ENCODE measurements at regions not wholly inside any gene's neighbourhood (a gene's known extent, or its start where the extent isn't known, plus 50 kb on each side); places are given as distances from the start of the nearest gene placed in this dataset.

- H3K4me3 ChIP-seq (ENCODE audit: low read length in 2 of 2) = no peak overlapping the region
- no peaks in the 10 kb centered on the region for H3K36me3 ChIP-seq (ENCODE audit: insufficient read depth, low read length)
- Mint-ChIP-seq H3K27ac (no peak overlapping the region), H3K36me3 (no peaks in the 10 kb centered on the region), H3K27me3 (peaks cover 10 to 14% of the 10 kb centered on the region in 2 donors), H3K9me3 (peaks cover 0 to 35% (median 24%) of the 10 kb centered on the region in 8 donors), H3K4me3 (no peak overlapping the region), H3K4me1 (no peaks in the 10 kb centered on the region)
- no peak overlapping the region for H3K27ac ChIP-seq (ENCODE audit: low read depth, low read length)
- CTCF ChIA-PET (ENCODE audit: partially characterized antibody) = no interaction called here
- H3K27me3 ChIP-seq (ENCODE audit: insufficient read depth, low read length) = no peaks in the 10 kb centered on the region
- no peaks in the 10 kb centered on the region for H3K4me1 ChIP-seq (ENCODE audit: insufficient read depth, low read length)
- DNase-seq = no peak
- intact Hi-C loops (cut with micrococcal nuclease) = no loop called here
- H3K9me3 ChIP-seq (ENCODE audit: control insufficient read depth in 1 of 2, low read length in 2 of 2) = no peaks in the 10 kb centered on the region
- POLR2A ChIA-PET (ENCODE audit: partially characterized antibody) = no interaction called here
These were observed 170.5 kb downstream of the FOXD2 start for GRCh38 chr1:47608296-47608875.

GRCh38 chr1:47611992-47612391 is 174.1 kb downstream of the FOXD2 start:
- Histone ChIP-seq H3K27me3 (ENCODE audit: insufficient read depth, low read length) (no peaks in the 10 kb centered on the region), H3K27ac (ENCODE audit: low read depth, low read length) (no peak overlapping the region), H3K4me3 (ENCODE audit: low read length in 2 of 2) (no peak overlapping the region), H3K36me3 (ENCODE audit: insufficient read depth, low read length) (no peaks in the 10 kb centered on the region), H3K9me3 (ENCODE audit: control insufficient read depth in 1 of 2, low read length in 2 of 2) (no peaks in the 10 kb centered on the region), H3K4me1 (ENCODE audit: insufficient read depth, low read length) (no peaks in the 10 kb centered on the region)
- ChIA-PET POLR2A (ENCODE audit: partially characterized antibody) (no interaction called here), CTCF (ENCODE audit: partially characterized antibody) (no interaction called here)
- intact Hi-C loops (cut with micrococcal nuclease) = no loop called here
- H3K36me3 Mint-ChIP-seq = no peaks in the 10 kb centered on the region
- no peak overlapping the region for H3K27ac Mint-ChIP-seq
- DNase-seq = no peak
- H3K27me3 Mint-ChIP-seq = peaks cover 14 to 15% of the 10 kb centered on the region in 2 donors
- H3K4me1 Mint-ChIP-seq = no peaks in the 10 kb centered on the region
- peaks cover 0 to 18% (median 9%) of the 10 kb centered on the region in 8 donors for H3K9me3 Mint-ChIP-seq
- no peak overlapping the region for H3K4me3 Mint-ChIP-seq

GRCh38 chr1:47612819-47613218 is 175.0 kb downstream of the FOXD2 start:
- Histone ChIP-seq H3K4me1 (ENCODE audit: insufficient read depth, low read length) (no peaks in the 10 kb centered on the region), H3K9me3 (ENCODE audit: control insufficient read depth in 1 of 2, low read length in 2 of 2) (no peaks in the 10 kb centered on the region), H3K27ac (ENCODE audit: low read depth, low read length) (no peak overlapping the region), H3K27me3 (ENCODE audit: insufficient read depth, low read length) (no peaks in the 10 kb centered on the region), H3K4me3 (ENCODE audit: low read length in 2 of 2) (no peak overlapping the region), H3K36me3 (ENCODE audit: insufficient read depth, low read length) (no peaks in the 10 kb centered on the region)
- DNase-seq = no peak
- Mint-ChIP-seq H3K9me3 (peaks cover 0 to 13% (median 6%) of the 10 kb centered on the region in 8 donors), H3K36me3 (no peaks in the 10 kb centered on the region), H3K4me1 (no peaks in the 10 kb centered on the region), H3K27ac (no peak overlapping the region), H3K27me3 (peaks cover 17% of the 10 kb centered on the region in 2 donors), H3K4me3 (no peak overlapping the region)
- CTCF ChIA-PET (ENCODE audit: partially characterized antibody) = no interaction called here
- POLR2A ChIA-PET (ENCODE audit: partially characterized antibody) = no interaction called here
- intact Hi-C loops (cut with micrococcal nuclease) = no loop called here

- Histone ChIP-seq H3K27ac (ENCODE audit: low read depth, low read length) (no peak overlapping the region), H3K36me3 (ENCODE audit: insufficient read depth, low read length) (no peaks in the 10 kb centered on the region), H3K27me3 (ENCODE audit: insufficient read depth, low read length) (no peaks in the 10 kb centered on the region), H3K4me3 (ENCODE audit: low read length in 2 of 2) (no peak overlapping the region), H3K9me3 (ENCODE audit: control insufficient read depth in 1 of 2, low read length in 2 of 2) (no peaks in the 10 kb centered on the region), H3K4me1 (ENCODE audit: insufficient read depth, low read length) (no peaks in the 10 kb centered on the region)
- intact Hi-C loops (cut with micrococcal nuclease) = no loop called here
- Mint-ChIP-seq H3K27me3 (peaks cover 7 to 12% of the 10 kb centered on the region in 2 donors), H3K36me3 (no peaks in the 10 kb centered on the region), H3K27ac (no peak overlapping the region), H3K9me3 (peaks cover 0 to 5% (median 0%) of the 10 kb centered on the region in 8 donors), H3K4me1 (no peaks in the 10 kb centered on the region), H3K4me3 (no peak overlapping the region)
- ChIA-PET CTCF (ENCODE audit: partially characterized antibody) (no interaction called here), POLR2A (ENCODE audit: partially characterized antibody) (no interaction called here)
- no peak for DNase-seq
These were observed 178.2 kb downstream of the FOXD2 start for GRCh38 chr1:47616036-47616435.

- Mint-ChIP-seq H3K4me3 (no peak overlapping the region), H3K36me3 (no peaks in the 10 kb centered on the region), H3K27ac (no peak overlapping the region), H3K9me3 (peaks cover 0 to 5% (median 0%) of the 10 kb centered on the region in 8 donors), H3K27me3 (peaks cover 7 to 12% of the 10 kb centered on the region in 2 donors), H3K4me1 (no peaks in the 10 kb centered on the region)
- no peak for DNase-seq
- Histone ChIP-seq H3K27me3 (ENCODE audit: insufficient read depth, low read length) (no peaks in the 10 kb centered on the region), H3K4me1 (ENCODE audit: insufficient read depth, low read length) (no peaks in the 10 kb centered on the region), H3K36me3 (ENCODE audit: insufficient read depth, low read length) (no peaks in the 10 kb centered on the region), H3K9me3 (ENCODE audit: control insufficient read depth in 1 of 2, low read length in 2 of 2) (no peaks in the 10 kb centered on the region), H3K4me3 (ENCODE audit: low read length in 2 of 2) (no peak overlapping the region), H3K27ac (ENCODE audit: low read depth, low read length) (no peak overlapping the region)
- ChIA-PET CTCF (ENCODE audit: partially characterized antibody) (no interaction called here), POLR2A (ENCODE audit: partially characterized antibody) (no interaction called here)
- intact Hi-C loops (cut with micrococcal nuclease) = no loop called here
These were observed 179.1 kb downstream of the FOXD2 start for GRCh38 chr1:47616906-47617305.

GRCh38 chr1:47617381-47618221 is 179.8 kb downstream of the FOXD2 start:
- H3K27ac ChIP-seq (ENCODE audit: low read depth, low read length) = no peak overlapping the region
- no peaks in the 10 kb centered on the region for H3K36me3 Mint-ChIP-seq
- peaks cover 0 to 5% (median 0%) of the 10 kb centered on the region in 8 donors for H3K9me3 Mint-ChIP-seq
- no peaks in the 10 kb centered on the region for H3K4me1 ChIP-seq (ENCODE audit: insufficient read depth, low read length)
- no peak overlapping the region for H3K4me3 ChIP-seq (ENCODE audit: low read length in 2 of 2)
- intact Hi-C loops (cut with micrococcal nuclease) = no loop called here
- H3K36me3 ChIP-seq (ENCODE audit: insufficient read depth, low read length) = no peaks in the 10 kb centered on the region
- CTCF ChIA-PET (ENCODE audit: partially characterized antibody) = no interaction called here
- H3K27me3 Mint-ChIP-seq = peaks cover 7 to 17% of the 10 kb centered on the region in 2 donors
- no peaks in the 10 kb centered on the region for H3K27me3 ChIP-seq (ENCODE audit: insufficient read depth, low read length)
- H3K9me3 ChIP-seq (ENCODE audit: control insufficient read depth in 1 of 2, low read length in 2 of 2) = no peaks in the 10 kb centered on the region
- no peak for DNase-seq
- H3K4me1 Mint-ChIP-seq = no peaks in the 10 kb centered on the region
- POLR2A ChIA-PET (ENCODE audit: partially characterized antibody) = no interaction called here
- peak overlapping the region in 1 of 7 donors; percentile 2 for H3K27ac Mint-ChIP-seq
- no peak overlapping the region for H3K4me3 Mint-ChIP-seq

GRCh38 chr1:47618222-47618720 is 180.4 kb downstream of the FOXD2 start:
- Histone ChIP-seq H3K9me3 (ENCODE audit: control insufficient read depth in 1 of 2, low read length in 2 of 2) (no peaks in the 10 kb centered on the region), H3K4me1 (ENCODE audit: insufficient read depth, low read length) (no peaks in the 10 kb centered on the region), H3K27me3 (ENCODE audit: insufficient read depth, low read length) (no peaks in the 10 kb centered on the region), H3K27ac (ENCODE audit: low read depth, low read length) (no peak overlapping the region), H3K4me3 (ENCODE audit: low read length in 2 of 2) (no peak overlapping the region), H3K36me3 (ENCODE audit: insufficient read depth, low read length) (no peaks in the 10 kb centered on the region)
- Mint-ChIP-seq H3K27ac (no peak overlapping the region), H3K9me3 (peaks cover 0 to 5% (median 0%) of the 10 kb centered on the region in 8 donors), H3K4me1 (no peaks in the 10 kb centered on the region), H3K4me3 (no peak overlapping the region), H3K27me3 (peaks cover 7 to 13% of the 10 kb centered on the region in 2 donors), H3K36me3 (no peaks in the 10 kb centered on the region)
- no peak for DNase-seq
- ChIA-PET POLR2A (ENCODE audit: partially characterized antibody) (no interaction called here), CTCF (ENCODE audit: partially characterized antibody) (interaction anchor here (1.3 kb wide), 1 partner anchor 181 kb away, joined by 3 read pairs; no protein-coding TSS in a partner anchor)
- intact Hi-C loops (cut with micrococcal nuclease) = no loop called here

Data from CD4-positive, alpha-beta memory T cell (primary cell).